A673 (cell line): ENCODE measurements at regions not wholly inside any gene's neighbourhood (a gene's known extent, or its start where the extent isn't known, plus 50 kb on each side); places are given as distances from the start of the nearest gene placed in this dataset.

Source experiments
- BruUV-seq: library from RNA; stranded (reverse); fragments of 400-500 nt; replicated peaks from 2 replicates; lab custom pipeline; 2021; lab: Mats Ljungman, UMichigan
- CTCF ChIA-PET: fragments of 300-600 bp; sonication (Branson Sonifier 250); formaldehyde crosslinking; loops from one replicate; lab custom pipeline; 2022; ENCODE audit warnings: antibody characterized with exemption; lab: Charles Lee
- POLR2A ChIA-PET: fragments of 300-600 bp; sonication (Branson Sonifier 250); formaldehyde crosslinking; loops from one replicate; lab custom pipeline; 2022; ENCODE audit warnings: antibody characterized with exemption; ENCODE audit not compliant: low non-redundant PET; lab: Charles Lee
- DNase-seq: peaks from one replicate; pipeline ENCODE4 v3.0.0-alpha.2; 2015; ENCODE audit warnings: low spot score
- H3K27ac ChIP-seq: fragments of 200-600 bp; sonication (generic); 2 replicates; pipeline ENCODE4 v1.5.1; 2016; ENCODE audit warnings: mixed run types, low read depth, mild to moderate bottlenecking, mixed read lengths, antibody characterized with exemption, low read length; ENCODE audit not compliant: poor library complexity, severe bottlenecking
- H3K27me3 ChIP-seq: fragments of 200-600 bp; sonication (generic); replicated peaks from 2 replicates; pipeline ENCODE4 v1.6.1; 2017; ENCODE audit warnings: mixed run types, low read depth, mild to moderate bottlenecking, mixed read lengths, antibody characterized with exemption, low read length; ENCODE audit not compliant: insufficient read depth, poor library complexity
- H3K36me3 ChIP-seq: fragments of 200-600 bp; sonication (generic); 2 replicates; pipeline ENCODE4 v1.6.1; 2016; ENCODE audit warnings: mixed run types, mild to moderate bottlenecking, mixed read lengths, antibody characterized with exemption, low read length; ENCODE audit not compliant: insufficient read depth, poor library complexity, severe bottlenecking
- H3K4me1 ChIP-seq: fragments of 200-600 bp; sonication (generic); 2 replicates; pipeline ENCODE4 v1.6.1; 2017; ENCODE audit warnings: mixed run types, mild to moderate bottlenecking, mixed read lengths, antibody characterized with exemption, low read length; ENCODE audit not compliant: insufficient read depth, poor library complexity, severe bottlenecking
- H3K4me3 ChIP-seq: fragments of 200-600 bp; sonication (generic); 2 replicates; pipeline ENCODE4 v1.5.1; 2016; ENCODE audit warnings: low read depth, mixed run types, mild to moderate bottlenecking, mixed read lengths, low read length; ENCODE audit not compliant: poor library complexity, severe bottlenecking
- H3K9me3 ChIP-seq: fragments of 200-600 bp; sonication (generic); 2 replicates; pipeline ENCODE4 v1.6.1; 2016; ENCODE audit warnings: mixed run types, low read depth, mild to moderate bottlenecking, mixed read lengths, antibody characterized with exemption, low read length; ENCODE audit not compliant: poor library complexity, severe bottlenecking
- EZH2 ChIP-seq: fragments of 200-600 bp; sonication (generic); IDR thresholded peaks from 2 replicates; pipeline ENCODE4 v1.6.1; 2017; ENCODE audit warnings: borderline replicate concordance, low read depth, mild to moderate bottlenecking, mixed read lengths, antibody characterized with exemption, low read length; ENCODE audit not compliant: poor library complexity, severe bottlenecking
- intact Hi-C: fragments of 100-400 bp; cut with micrococcal nuclease; formaldehyde crosslinking; loops from one replicate; pipeline ENCODE4 v1.10.0; 2022; ENCODE audit not compliant: unreplicated experiment
- TF ChIP-seq, protein P1 (sequence below): fragments of 300-800, 200-600 bp; sonication (generic); conservative IDR thresholded peaks from 2 replicates; pipeline ENCODE4 v1.5.1; 2017; ENCODE audit warnings: low read depth, mild to moderate bottlenecking, antibody characterized with exemption, low read length, moderate library complexity, mixed read lengths

DNA sequence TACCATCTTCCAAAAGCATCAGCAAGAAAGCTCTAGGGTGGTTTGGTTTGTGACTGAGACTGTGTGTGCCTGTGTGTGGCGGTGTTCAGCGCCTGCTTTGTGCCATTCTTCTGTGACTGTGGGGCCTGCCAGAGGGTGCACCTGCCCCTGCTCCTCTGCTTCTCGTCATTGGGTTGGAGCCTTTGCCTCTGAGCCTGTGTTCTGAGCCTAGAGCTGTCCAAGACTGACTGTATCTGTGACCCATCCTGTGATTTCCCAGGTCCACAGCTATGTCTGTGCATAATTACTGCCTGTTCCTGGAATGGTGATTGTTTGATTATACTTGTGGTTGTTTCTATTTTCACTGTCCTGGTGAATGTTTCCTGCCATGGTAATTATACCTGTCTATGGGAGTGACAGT lies 57.1 kb upstream of the KLHL29 start:
- Histone ChIP-seq H3K9me3 (no peaks in the 10 kb centered on the region), H3K27me3 (peaks cover 35% of the 10 kb centered on the region), H3K4me3 (no peak overlapping the region), H3K36me3 (no peaks in the 10 kb centered on the region), H3K4me1 (no peaks in the 10 kb centered on the region), H3K27ac (no peak overlapping the region)
- no peak for TF ChIP-seq EZH2
- TF ChIP-seq, protein P1, sequence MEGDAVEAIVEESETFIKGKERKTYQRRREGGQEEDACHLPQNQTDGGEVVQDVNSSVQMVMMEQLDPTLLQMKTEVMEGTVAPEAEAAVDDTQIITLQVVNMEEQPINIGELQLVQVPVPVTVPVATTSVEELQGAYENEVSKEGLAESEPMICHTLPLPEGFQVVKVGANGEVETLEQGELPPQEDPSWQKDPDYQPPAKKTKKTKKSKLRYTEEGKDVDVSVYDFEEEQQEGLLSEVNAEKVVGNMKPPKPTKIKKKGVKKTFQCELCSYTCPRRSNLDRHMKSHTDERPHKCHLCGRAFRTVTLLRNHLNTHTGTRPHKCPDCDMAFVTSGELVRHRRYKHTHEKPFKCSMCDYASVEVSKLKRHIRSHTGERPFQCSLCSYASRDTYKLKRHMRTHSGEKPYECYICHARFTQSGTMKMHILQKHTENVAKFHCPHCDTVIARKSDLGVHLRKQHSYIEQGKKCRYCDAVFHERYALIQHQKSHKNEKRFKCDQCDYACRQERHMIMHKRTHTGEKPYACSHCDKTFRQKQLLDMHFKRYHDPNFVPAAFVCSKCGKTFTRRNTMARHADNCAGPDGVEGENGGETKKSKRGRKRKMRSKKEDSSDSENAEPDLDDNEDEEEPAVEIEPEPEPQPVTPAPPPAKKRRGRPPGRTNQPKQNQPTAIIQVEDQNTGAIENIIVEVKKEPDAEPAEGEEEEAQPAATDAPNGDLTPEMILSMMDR, result no peak
- ChIA-PET POLR2A (no interaction called here), CTCF (no interaction called here)
- no peak for DNase-seq
- intact Hi-C loops, result no loop called here
- no TSS peak for BruUV-seq

- Histone ChIP-seq H3K27me3 (peaks cover 16% of the 10 kb centered on the region), H3K9me3 (no peaks in the 10 kb centered on the region), H3K36me3 (no peaks in the 10 kb centered on the region), H3K4me3 (no peak overlapping the region), H3K27ac (no peak overlapping the region), H3K4me1 (no peaks in the 10 kb centered on the region)
- intact Hi-C loops, result no loop called here
- TF ChIP-seq, protein P1, result peak; percentile 46
- TF ChIP-seq EZH2, result no peak
- BruUV-seq, result no TSS peak
- DNase-seq, result peak; percentile 40
- ChIA-PET CTCF (no interaction called here), POLR2A (interaction anchor here (0.6 kb wide), 1 partner anchor 528 kb away, joined by 15 read pairs; no protein-coding TSS in a partner anchor)
Measured at GRCh38 chr2:23330214-23330613, 54.8 kb upstream of the KLHL29 start.
